H9 (cell line): ENCODE measurements at regions not wholly inside any gene's neighbourhood (a gene's known extent, or its start where the extent isn't known, plus 50 kb on each side); places are given as distances from the start of the nearest gene placed in this dataset.

ENCODE experiments used
- DNase-seq: peaks from one replicate; pipeline ENCODE4 v3.0.0-alpha.2; 2017
- H2AFZ ChIP-seq: one replicate; pipeline ENCODE4 v1.6.1; 2013; ENCODE audit warnings: mild to moderate bottlenecking, low read length, control low read depth, moderate library complexity
- H2AK5ac ChIP-seq: 2 replicates; pipeline ENCODE4 v1.6.1; 2013; ENCODE audit warnings: low read length, control low read depth, mixed read lengths; ENCODE audit not compliant: insufficient read length
- H2BK120ac ChIP-seq: one replicate; pipeline ENCODE4 v1.6.1; 2013; ENCODE audit warnings: low read depth, mild to moderate bottlenecking, low read length, control low read depth, inconsistent platforms; ENCODE audit not compliant: poor library complexity, severe bottlenecking
- H2BK12ac ChIP-seq: 2 replicates; pipeline ENCODE4 v1.6.1; 2013; ENCODE audit warnings: low read length, control low read depth, mixed read lengths, low read depth; ENCODE audit not compliant: insufficient read length
- H2BK15ac ChIP-seq: 2 replicates; pipeline ENCODE4 v1.6.1; 2013; ENCODE audit warnings: low read depth, low read length, control low read depth
- H2BK20ac ChIP-seq: one replicate; pipeline ENCODE4 v1.6.1; 2013; ENCODE audit warnings: low read depth, mild to moderate bottlenecking, low read length, control low read depth, inconsistent platforms; ENCODE audit not compliant: poor library complexity, severe bottlenecking
- H2BK5ac ChIP-seq: 2 replicates; pipeline ENCODE4 v1.6.1; 2013; ENCODE audit warnings: low read length, control low read depth, mixed read lengths; ENCODE audit not compliant: insufficient read length
- H3K14ac ChIP-seq: 2 replicates; pipeline ENCODE4 v1.6.1; 2013; ENCODE audit warnings: low read length, control low read depth; ENCODE audit not compliant: insufficient read depth
- H3K18ac ChIP-seq: 2 replicates; pipeline ENCODE4 v1.6.1; 2013; ENCODE audit warnings: low read depth, mild to moderate bottlenecking, mixed read lengths, low read length, control low read depth; ENCODE audit not compliant: insufficient read length
- H3K23ac ChIP-seq: 2 replicates; pipeline ENCODE4 v1.6.1; 2013; ENCODE audit warnings: low read length, control low read depth, mixed read lengths, low read depth; ENCODE audit not compliant: insufficient read length
- H3K23me2 ChIP-seq: 2 replicates; pipeline ENCODE4 v1.6.1; 2013; ENCODE audit warnings: low read depth, mild to moderate bottlenecking, mixed read lengths, low read length, control low read depth; ENCODE audit not compliant: insufficient read length, poor library complexity, severe bottlenecking
- H3K27ac ChIP-seq: 2 replicates; pipeline ENCODE4 v1.5.1; 2013; ENCODE audit warnings: low read length, control low read depth, mixed read lengths, low read depth; ENCODE audit not compliant: insufficient read length
- H3K27me3 ChIP-seq: 2 replicates; pipeline ENCODE4 v1.6.1; 2013; ENCODE audit warnings: low read length, control low read depth, inconsistent platforms; ENCODE audit not compliant: insufficient read depth
- H3K4ac ChIP-seq: 2 replicates; pipeline ENCODE4 v1.6.1; 2013; ENCODE audit warnings: low read depth, mild to moderate bottlenecking, control low read depth, inconsistent platforms, low read length, moderate library complexity
- H3K4me1 ChIP-seq: 2 replicates; pipeline ENCODE4 v1.6.1; 2013; ENCODE audit warnings: low read length, control low read depth, inconsistent platforms; ENCODE audit not compliant: insufficient read depth
- H3K4me2 ChIP-seq: 2 replicates; pipeline ENCODE4 v1.6.1; 2013; ENCODE audit warnings: low read length, control low read depth, mixed read lengths; ENCODE audit not compliant: insufficient read length, insufficient read depth
- H3K56ac ChIP-seq: 2 replicates; pipeline ENCODE4 v1.6.1; 2013; ENCODE audit warnings: low read depth, mild to moderate bottlenecking, mixed read lengths, low read length, control low read depth; ENCODE audit not compliant: insufficient read length
- H3K79me1 ChIP-seq: 2 replicates; pipeline ENCODE4 v1.6.1; 2013; ENCODE audit warnings: low read depth, mild to moderate bottlenecking, moderate library complexity, low read length, control low read depth, inconsistent platforms; ENCODE audit not compliant: insufficient read depth, poor library complexity, severe bottlenecking
- H3K79me2 ChIP-seq: 2 replicates; pipeline ENCODE4 v1.6.1; 2013; ENCODE audit warnings: low read length, control low read depth, inconsistent platforms; ENCODE audit not compliant: insufficient read depth
- H3K9ac ChIP-seq: 2 replicates; pipeline ENCODE4 v1.6.1; 2013; ENCODE audit warnings: low read length, control low read depth, mixed read lengths; ENCODE audit not compliant: insufficient read length; ENCODE audit errors: extremely low read depth
- H3K9me3 ChIP-seq: one replicate; pipeline ENCODE4 v1.6.1; 2013; ENCODE audit warnings: low read depth, low read length, inconsistent platforms; ENCODE audit not compliant: control insufficient read depth
- H3T11ph ChIP-seq: one replicate; pipeline ENCODE4 v1.6.1; 2013; ENCODE audit warnings: mild to moderate bottlenecking, low read length, control low read depth, inconsistent platforms
- H4K20me1 ChIP-seq: one replicate; pipeline ENCODE4 v1.6.1; 2013; ENCODE audit not compliant: control insufficient read depth, insufficient read length, insufficient read depth
- H4K5ac ChIP-seq: 2 replicates; pipeline ENCODE4 v1.6.1; 2013; ENCODE audit warnings: low read depth, mild to moderate bottlenecking, mixed read lengths, low read length, control low read depth; ENCODE audit not compliant: insufficient read length
- H4K8ac ChIP-seq: replicated peaks from 2 replicates; pipeline ENCODE4 v1.6.1; 2013; ENCODE audit warnings: low read length, control low read depth, mixed read lengths, low read depth; ENCODE audit not compliant: insufficient read length
- H4K91ac ChIP-seq: 2 replicates; pipeline ENCODE4 v1.6.1; 2013; ENCODE audit warnings: low read depth, mild to moderate bottlenecking, moderate library complexity, mixed read lengths, low read length, control low read depth; ENCODE audit not compliant: insufficient read length
- H3K27ac Mint-ChIP-seq, 3 experiments: 2 replicates in 2 of 3; 3 replicates in 1 of 3; pipeline ENCODE4 v1.8.0; 2020 to 2021; ENCODE audit warnings: mixed read lengths in 3 of 3, mild to moderate bottlenecking in 1 of 3, moderate library complexity in 1 of 3
- H3K27me3 Mint-ChIP-seq: 2 replicates; pipeline ENCODE4 v1.8.0; 2021; ENCODE audit warnings: low read depth, mild to moderate bottlenecking, moderate library complexity, mixed read lengths
- H3K36me3 Mint-ChIP-seq, 3 experiments: 2 replicates in 2 of 3; 3 replicates in 1 of 3; pipeline ENCODE4 v1.8.0; 2020 to 2021; ENCODE audit warnings: low read depth in 3 of 3, mixed read lengths in 3 of 3; ENCODE audit not compliant: insufficient read depth in 1 of 3
- H3K4me1 Mint-ChIP-seq, 2 experiments: 2 replicates each; pipeline ENCODE4 v1.8.0; 2020; ENCODE audit warnings: mixed read lengths in 2 of 2
- H3K4me3 Mint-ChIP-seq, 2 experiments: 2 replicates in 1 of 2; 3 replicates in 1 of 2; pipeline ENCODE4 v1.8.0; 2020 to 2021; ENCODE audit warnings: mild to moderate bottlenecking in 2 of 2, mixed read lengths in 2 of 2, moderate library complexity in 1 of 2
- H3K9me3 Mint-ChIP-seq, 2 experiments: 2 replicates in 1 of 2; 3 replicates in 1 of 2; pipeline ENCODE4 v1.8.0; 2020; ENCODE audit warnings: mild to moderate bottlenecking in 2 of 2, mixed read lengths in 2 of 2, moderate library complexity in 1 of 2
- WGBS: extraction: QIAGEN DNeasy Blood & Tissue Kit; methylation state at CpG from one replicate; pipeline ENCODE4 v1.1.7; 2013; ENCODE audit warnings: missing lambda C conversion rate, low lambda C conversion rate, mixed read lengths; ENCODE audit not compliant: insufficient read length; ENCODE audit errors: extremely low coverage; 5-methylcytosine and 5-hydroxymethylcytosine counted together
- TF ChIP-seq, protein P1 (sequence below): fragments of 200-600 bp; sonication (generic); conservative IDR thresholded peaks from 3 replicates; pipeline ENCODE4 v1.8.0; 2021; ENCODE audit warnings: antibody characterized with exemption, mild to moderate bottlenecking

DNA sequence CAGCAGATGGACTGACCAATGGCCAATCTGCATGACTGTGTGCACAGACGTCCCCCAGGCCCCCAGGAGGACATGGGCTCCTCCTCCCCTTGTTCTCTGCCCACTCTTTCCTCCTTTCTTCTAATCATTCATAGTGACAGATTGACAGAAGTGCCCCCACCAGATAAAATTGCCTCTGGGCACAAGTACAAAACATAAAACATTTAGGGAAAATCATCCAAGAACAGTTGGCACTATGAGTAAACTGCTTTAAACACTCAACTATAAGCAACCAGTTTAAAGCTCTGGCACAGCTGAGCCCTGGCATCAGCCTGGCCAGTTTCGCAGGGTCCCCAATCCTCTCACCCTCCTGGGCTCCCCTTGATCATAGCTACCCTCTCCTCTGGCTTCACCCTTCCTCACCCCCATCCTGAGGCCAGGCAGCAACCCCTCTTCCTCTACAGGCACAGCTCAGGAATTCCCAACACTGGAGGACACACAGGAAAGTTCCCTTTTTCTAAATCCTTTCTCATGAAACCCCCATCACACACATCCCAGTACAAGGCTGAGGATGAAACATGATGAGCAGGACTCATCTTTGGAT, 232.9 kb downstream of the BUD13 start:
- no peak overlapping the region for H2BK20ac ChIP-seq
- H3K4me2 ChIP-seq, result no peak overlapping the region
- no peak overlapping the region for H2BK5ac ChIP-seq
- H3K27ac ChIP-seq, result no peak overlapping the region
- H3K18ac ChIP-seq, result no peak overlapping the region
- TF ChIP-seq, protein P1, sequence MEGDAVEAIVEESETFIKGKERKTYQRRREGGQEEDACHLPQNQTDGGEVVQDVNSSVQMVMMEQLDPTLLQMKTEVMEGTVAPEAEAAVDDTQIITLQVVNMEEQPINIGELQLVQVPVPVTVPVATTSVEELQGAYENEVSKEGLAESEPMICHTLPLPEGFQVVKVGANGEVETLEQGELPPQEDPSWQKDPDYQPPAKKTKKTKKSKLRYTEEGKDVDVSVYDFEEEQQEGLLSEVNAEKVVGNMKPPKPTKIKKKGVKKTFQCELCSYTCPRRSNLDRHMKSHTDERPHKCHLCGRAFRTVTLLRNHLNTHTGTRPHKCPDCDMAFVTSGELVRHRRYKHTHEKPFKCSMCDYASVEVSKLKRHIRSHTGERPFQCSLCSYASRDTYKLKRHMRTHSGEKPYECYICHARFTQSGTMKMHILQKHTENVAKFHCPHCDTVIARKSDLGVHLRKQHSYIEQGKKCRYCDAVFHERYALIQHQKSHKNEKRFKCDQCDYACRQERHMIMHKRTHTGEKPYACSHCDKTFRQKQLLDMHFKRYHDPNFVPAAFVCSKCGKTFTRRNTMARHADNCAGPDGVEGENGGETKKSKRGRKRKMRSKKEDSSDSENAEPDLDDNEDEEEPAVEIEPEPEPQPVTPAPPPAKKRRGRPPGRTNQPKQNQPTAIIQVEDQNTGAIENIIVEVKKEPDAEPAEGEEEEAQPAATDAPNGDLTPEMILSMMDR, result no peak
- Mint-ChIP-seq H3K4me3 (no peak overlapping the region), H3K36me3 (peaks cover 0 to 7% (median 2%) of the 10 kb centered on the region in 3 experiments; a peak in 3 of 7 replicates), H3K9me3 (peaks cover 3 to 9% of the 10 kb centered on the region in 2 experiments; a peak in 3 of 5 replicates), H3K27ac (peak overlapping the region in 1 of 3 experiments; percentile 37; a peak in 1 of 7 replicates), H3K27me3 (peaks cover 48% of the 10 kb centered on the region), H3K4me1 (peaks cover 8% of the 10 kb centered on the region in 2 experiments; a peak in 3 of 4 replicates)
- no peak overlapping the region for H3K4ac ChIP-seq
- H3K56ac ChIP-seq, result no peak overlapping the region
- WGBS, result no CpG with 5 or more reads among the region's 2 CpGs
- H2AK5ac ChIP-seq, result no peak overlapping the region
- H2BK120ac ChIP-seq, result no peak overlapping the region
- H2AFZ ChIP-seq, result no peak overlapping the region
- no peaks in the 10 kb centered on the region for H4K20me1 ChIP-seq
- no peak overlapping the region for H3K23ac ChIP-seq
- H3K4me1 ChIP-seq, result no peaks in the 10 kb centered on the region
- H3K79me1 ChIP-seq, result no peaks in the 10 kb centered on the region
- no peak overlapping the region for H2BK12ac ChIP-seq
- no peak overlapping the region for H3K14ac ChIP-seq
- H2BK15ac ChIP-seq, result no peak overlapping the region
- H3K9ac ChIP-seq, result no peak overlapping the region
- H3K27me3 ChIP-seq, result no peaks in the 10 kb centered on the region; the same call in 1 of the 2 replicates
- H4K5ac ChIP-seq, result no peak overlapping the region
- H3T11ph ChIP-seq, result no peak overlapping the region
- no peaks in the 10 kb centered on the region for H3K9me3 ChIP-seq
- H3K23me2 ChIP-seq, result no peaks in the 10 kb centered on the region
- H4K91ac ChIP-seq, result no peak overlapping the region
- no peak overlapping the region for H4K8ac ChIP-seq
- no peaks in the 10 kb centered on the region for H3K79me2 ChIP-seq
- no peak for DNase-seq
